ENCODE measurements at regions not wholly inside any gene's neighbourhood (a gene's known extent, or its start where the extent isn't known, plus 50 kb on each side); places are given as distances from the start of the nearest gene placed in this dataset.

GRCh38 chr5:103371046-103371607 is 112.6 kb downstream of the MACIR start:
- no peaks in the 10 kb centered on the region for H4K20me1 ChIP-seq (ENCODE audit: insufficient read depth)
- no peak overlapping the region for H3K9ac ChIP-seq (ENCODE audit: low read length)
- H2AFZ ChIP-seq (ENCODE audit: low read depth, low read length) = no peak overlapping the region
- no peaks in the 10 kb centered on the region for H3K9me2 ChIP-seq (ENCODE audit: insufficient read depth, low read length)
- H3K79me2 ChIP-seq (replicated peaks; ENCODE audit: insufficient read depth, low read length) = no peaks in the 10 kb centered on the region
- no peak overlapping the region for H3K4me3 ChIP-seq (ENCODE audit: low read length)
- H3K9me3 ChIP-seq (ENCODE audit: low read length) = no peaks in the 10 kb centered on the region
- no peaks in the 10 kb centered on the region for H3F3A ChIP-seq (ENCODE audit: insufficient read depth, low read length, poor library complexity, severe bottlenecking)
- H3K4me2 ChIP-seq (ENCODE audit: low read length) = no peak overlapping the region
- H3K27me3 ChIP-seq (ENCODE audit: insufficient read depth, low read depth, low read length) = no peaks in the 10 kb centered on the region
- no peak overlapping the region for H3K27ac ChIP-seq (ENCODE audit: low read length)
- TF ChIP-seq TAF1 (IDR thresholded peaks at IDR 0.05; ENCODE audit: low read depth) = no peak
- no peak for TF ChIP-seq CTCF (IDR thresholded peaks at IDR 0.05; ENCODE audit: poor library complexity, severe bottlenecking)
- TF ChIP-seq EP300 (conservative IDR thresholded peaks at IDR 0.05; ENCODE audit: poor library complexity, severe bottlenecking) = no peak
- H3K36me3 ChIP-seq (ENCODE audit: insufficient read depth, low read length) = no peaks in the 10 kb centered on the region

- TF ChIP-seq RAD21 (conservative IDR thresholded peaks at IDR 0.05) = no peak
- no peak for TF ChIP-seq POLR2AphosphoS5 (IDR thresholded peaks at IDR 0.05)
- no peak for TF ChIP-seq MXI1 (conservative IDR thresholded peaks at IDR 0.05; ENCODE audit: poor library complexity, severe bottlenecking)
- TF ChIP-seq REST (IDR thresholded peaks at IDR 0.05; ENCODE audit: borderline replicate concordance) = no peak
- TF ChIP-seq TAF1 (IDR thresholded peaks at IDR 0.05; ENCODE audit: low read depth) = no peak
- TF ChIP-seq EZH2 (IDR thresholded peaks at IDR 0.05; ENCODE audit: borderline replicate concordance, insufficient read depth, low read length, poor library complexity, severe bottlenecking) = no peak
- TF ChIP-seq SMC3 (conservative IDR thresholded peaks at IDR 0.05; ENCODE audit: poor library complexity) = no peak
- no peak for TF ChIP-seq CTCF (IDR thresholded peaks at IDR 0.05; ENCODE audit: poor library complexity, severe bottlenecking)
- no peak for TF ChIP-seq EP300 (conservative IDR thresholded peaks at IDR 0.05; ENCODE audit: poor library complexity, severe bottlenecking)
- H3F3A ChIP-seq (ENCODE audit: insufficient read depth, low read length, poor library complexity, severe bottlenecking) = no peaks in the 10 kb centered on the region
- H3K4me3 ChIP-seq (ENCODE audit: low read length) = no peak overlapping the region
- H2AFZ ChIP-seq (ENCODE audit: low read depth, low read length) = no peak overlapping the region
- no peaks in the 10 kb centered on the region for H3K27me3 ChIP-seq (ENCODE audit: insufficient read depth, low read depth, low read length)
- H3K79me2 ChIP-seq (replicated peaks; ENCODE audit: insufficient read depth, low read length) = no peaks in the 10 kb centered on the region
- no peak overlapping the region for H3K4me2 ChIP-seq (ENCODE audit: low read length)
- H3K36me3 ChIP-seq (ENCODE audit: insufficient read depth, low read length) = no peaks in the 10 kb centered on the region
- no peaks in the 10 kb centered on the region for H3K9me3 ChIP-seq (ENCODE audit: low read length)
- H4K20me1 ChIP-seq (ENCODE audit: insufficient read depth) = no peaks in the 10 kb centered on the region
- H3K9me2 ChIP-seq (ENCODE audit: insufficient read depth, low read length) = no peaks in the 10 kb centered on the region
- H3K27ac ChIP-seq (ENCODE audit: low read length) = no peak overlapping the region
- H3K9ac ChIP-seq (ENCODE audit: low read length) = no peak overlapping the region
Observed at GRCh38 chr5:103369125-103370120, 110.9 kb downstream of the MACIR start.
